DOHH2 (cell line): ENCODE measurements at regions not wholly inside any gene's neighbourhood (a gene's known extent, or its start where the extent isn't known, plus 50 kb on each side); places are given as distances from the start of the nearest gene placed in this dataset.

Experiments
- H3F3A ChIP-seq: fragments of 200-600 bp; sonication (generic), shearing (Covaris generic); 2 replicates; pipeline ENCODE4 v1.6.0; 2016; ENCODE audit warnings: antibody characterized with exemption, mild to moderate bottlenecking; ENCODE audit not compliant: control insufficient read depth, insufficient read depth
- H3K27ac ChIP-seq: fragments of 200-600 bp; sonication (generic); 2 replicates; pipeline ENCODE4 v1.5.1; 2014; ENCODE audit warnings: low read depth, mild to moderate bottlenecking, low read length, moderate library complexity
- H3K27me3 ChIP-seq: fragments of 200-600 bp; sonication (generic); 2 replicates; pipeline ENCODE4 v1.6.1; 2014; ENCODE audit warnings: mild to moderate bottlenecking, low read length, mixed read lengths; ENCODE audit not compliant: control insufficient read depth
- H3K36me3 ChIP-seq: fragments of 200-600 bp; sonication (generic); 2 replicates; pipeline ENCODE4 v1.6.1; 2014; ENCODE audit warnings: mild to moderate bottlenecking, low read length, moderate library complexity, mixed read lengths; ENCODE audit not compliant: control insufficient read depth
- H3K4me1 ChIP-seq: fragments of 200-600 bp; sonication (generic); 2 replicates; pipeline ENCODE4 v1.6.1; 2014; ENCODE audit warnings: mild to moderate bottlenecking, low read length, mixed read lengths; ENCODE audit not compliant: control insufficient read depth
- H3K4me2 ChIP-seq: fragments of 200-600 bp; sonication (generic); 2 replicates; pipeline ENCODE4 v1.6.0; 2014; ENCODE audit warnings: mild to moderate bottlenecking, low read length, moderate library complexity
- H3K4me3 ChIP-seq: fragments of 200-600 bp; sonication (generic); 2 replicates; pipeline ENCODE4 v1.5.1; 2014; ENCODE audit warnings: mild to moderate bottlenecking, low read length, mixed read lengths
- H3K79me2 ChIP-seq: fragments of 200-600 bp; sonication (generic); 2 replicates; pipeline ENCODE4 v1.6.1; 2014; ENCODE audit warnings: mild to moderate bottlenecking, low read length, mixed read lengths; ENCODE audit not compliant: control insufficient read depth
- H3K9me2 ChIP-seq: fragments of 200-600 bp; sonication (generic); replicated peaks from 2 replicates; pipeline ENCODE4 v1.6.1; 2014; ENCODE audit warnings: mild to moderate bottlenecking, low read length, mixed read lengths; ENCODE audit not compliant: control insufficient read depth
- H3K9me3 ChIP-seq: fragments of 200-600 bp; sonication (generic); 2 replicates; pipeline ENCODE4 v1.6.1; 2014; ENCODE audit warnings: antibody characterized with exemption, low read length, mixed read lengths; ENCODE audit not compliant: control insufficient read depth, insufficient read depth
- H4K20me1 ChIP-seq: fragments of 200-600 bp; sonication (generic); 2 replicates; pipeline ENCODE4 v1.6.0; 2014; ENCODE audit warnings: low read depth, mild to moderate bottlenecking, antibody characterized with exemption, low read length, moderate library complexity; ENCODE audit not compliant: control insufficient read depth, insufficient read depth
- EZH2phosphoT487 ChIP-seq: fragments of 200-600 bp; sonication (generic); IDR thresholded peaks from 2 replicates; pipeline ENCODE4 v1.6.1; 2017; ENCODE audit warnings: borderline replicate concordance, mild to moderate bottlenecking, antibody characterized with exemption, low read length, moderate library complexity, mixed read lengths
- TF ChIP-seq, protein P1 (sequence below): fragments of 200-600 bp; sonication (generic); IDR thresholded peaks from one replicate; pipeline ENCODE4 v1.5.1; 2014; ENCODE audit warnings: antibody characterized with exemption, mild to moderate bottlenecking, low read depth, low read length; ENCODE audit not compliant: poor library complexity, severe bottlenecking

DNA sequence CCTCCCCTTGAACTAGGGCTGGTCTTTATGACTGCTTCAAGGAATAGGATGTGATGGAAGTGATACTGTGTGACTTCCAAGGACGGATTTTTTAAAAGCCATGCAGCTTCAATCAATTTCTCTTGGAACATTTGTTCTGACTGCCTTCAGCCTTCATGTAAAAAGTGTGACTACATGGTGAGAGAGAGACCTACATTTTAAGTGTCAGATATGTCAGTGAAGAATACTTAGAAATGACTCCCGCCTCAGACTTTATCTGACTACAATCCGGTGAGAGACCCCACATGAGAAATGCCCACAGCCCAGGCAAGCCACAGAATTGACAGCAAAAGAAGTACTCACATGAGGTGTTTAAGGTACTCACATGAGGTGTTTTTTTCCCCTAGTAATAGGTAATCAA, 295.3 kb downstream of the KCNC2 start:
- no peaks in the 10 kb centered on the region for H3K9me2 ChIP-seq

DNA sequence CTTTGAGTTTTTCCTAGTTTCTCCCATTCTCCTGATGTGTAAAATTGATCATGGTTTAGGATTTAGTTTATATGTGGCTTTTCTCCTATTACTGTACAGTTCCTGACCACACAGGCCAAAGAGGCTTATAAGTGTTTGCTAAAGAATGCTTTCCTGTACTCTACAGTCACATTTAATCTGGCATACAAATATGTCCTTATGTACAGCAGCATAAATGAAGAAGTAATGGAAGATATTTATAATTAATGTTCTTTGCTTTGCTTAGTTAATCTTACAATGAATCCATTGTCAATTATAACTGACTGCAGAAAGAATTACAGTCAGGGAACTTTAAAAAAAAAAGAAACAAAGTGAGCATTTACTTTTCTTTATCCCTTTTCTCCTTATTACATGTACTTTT, 293.9 kb downstream of the KCNC2 start:
- Histone ChIP-seq H3F3A (no peaks in the 10 kb centered on the region), H3K4me1 (no peaks in the 10 kb centered on the region), H3K4me3 (no peak overlapping the region), H3K27ac (no peak overlapping the region), H4K20me1 (no peaks in the 10 kb centered on the region), H3K9me2 (no peaks in the 10 kb centered on the region), H3K4me2 (no peak overlapping the region), H3K79me2 (no peaks in the 10 kb centered on the region), H3K36me3 (no peaks in the 10 kb centered on the region), H3K9me3 (no peaks in the 10 kb centered on the region), H3K27me3 (no peaks in the 10 kb centered on the region)
- TF ChIP-seq, protein P1, sequence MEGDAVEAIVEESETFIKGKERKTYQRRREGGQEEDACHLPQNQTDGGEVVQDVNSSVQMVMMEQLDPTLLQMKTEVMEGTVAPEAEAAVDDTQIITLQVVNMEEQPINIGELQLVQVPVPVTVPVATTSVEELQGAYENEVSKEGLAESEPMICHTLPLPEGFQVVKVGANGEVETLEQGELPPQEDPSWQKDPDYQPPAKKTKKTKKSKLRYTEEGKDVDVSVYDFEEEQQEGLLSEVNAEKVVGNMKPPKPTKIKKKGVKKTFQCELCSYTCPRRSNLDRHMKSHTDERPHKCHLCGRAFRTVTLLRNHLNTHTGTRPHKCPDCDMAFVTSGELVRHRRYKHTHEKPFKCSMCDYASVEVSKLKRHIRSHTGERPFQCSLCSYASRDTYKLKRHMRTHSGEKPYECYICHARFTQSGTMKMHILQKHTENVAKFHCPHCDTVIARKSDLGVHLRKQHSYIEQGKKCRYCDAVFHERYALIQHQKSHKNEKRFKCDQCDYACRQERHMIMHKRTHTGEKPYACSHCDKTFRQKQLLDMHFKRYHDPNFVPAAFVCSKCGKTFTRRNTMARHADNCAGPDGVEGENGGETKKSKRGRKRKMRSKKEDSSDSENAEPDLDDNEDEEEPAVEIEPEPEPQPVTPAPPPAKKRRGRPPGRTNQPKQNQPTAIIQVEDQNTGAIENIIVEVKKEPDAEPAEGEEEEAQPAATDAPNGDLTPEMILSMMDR = no peak
- TF ChIP-seq EZH2phosphoT487 = no peak

More for the DNA sequence above, 295.3 kb downstream of the KCNC2 start:
- Histone ChIP-seq H3F3A (no peaks in the 10 kb centered on the region), H3K79me2 (no peaks in the 10 kb centered on the region), H3K4me1 (no peaks in the 10 kb centered on the region), H3K4me3 (no peak overlapping the region), H3K27me3 (no peaks in the 10 kb centered on the region), H3K4me2 (no peak overlapping the region), H4K20me1 (no peaks in the 10 kb centered on the region), H3K27ac (no peak overlapping the region), H3K9me3 (no peaks in the 10 kb centered on the region), H3K36me3 (no peaks in the 10 kb centered on the region)
- TF ChIP-seq, protein P1 = no peak
- no peak for TF ChIP-seq EZH2phosphoT487

- Histone ChIP-seq H3K4me3 (no peak overlapping the region), H3K79me2 (no peaks in the 10 kb centered on the region), H3K27me3 (no peaks in the 10 kb centered on the region), H3K9me2 (no peaks in the 10 kb centered on the region), H3K4me2 (no peak overlapping the region), H4K20me1 (no peaks in the 10 kb centered on the region), H3K4me1 (no peaks in the 10 kb centered on the region), H3K27ac (no peak overlapping the region), H3K36me3 (no peaks in the 10 kb centered on the region), H3K9me3 (no peaks in the 10 kb centered on the region; the same call in 1 of the 2 replicates), H3F3A (no peaks in the 10 kb centered on the region)
- TF ChIP-seq, protein P1 = no peak
- no peak for TF ChIP-seq EZH2phosphoT487
Observed at GRCh38 chr12:74917743-74918142, 291.9 kb downstream of the KCNC2 start.
